Ishikawa (cell line): ENCODE measurements at regions not wholly inside any gene's neighbourhood (a gene's known extent, or its start where the extent isn't known, plus 50 kb on each side); places are given as distances from the start of the nearest gene placed in this dataset.

Source experiments
- CEBPB ChIP-seq: IDR thresholded peaks from 2 replicates; pipeline ENCODE4 v1.6.1; 2012
- CREB1 ChIP-seq: IDR thresholded peaks from 2 replicates; pipeline ENCODE4 v1.6.1; 2012; ENCODE audit warnings: low read depth
- EGR1 ChIP-seq: IDR thresholded peaks from 2 replicates; pipeline ENCODE4 v1.6.1; 2012
- EP300 ChIP-seq: IDR thresholded peaks from 2 replicates; pipeline ENCODE4 v1.6.1; 2012; ENCODE audit warnings: borderline replicate concordance
- MAX ChIP-seq: IDR thresholded peaks from 2 replicates; pipeline ENCODE4 v1.6.1; 2012
- NFIC ChIP-seq: IDR thresholded peaks from 2 replicates; pipeline ENCODE4 v1.6.1; 2012
- TAF1 ChIP-seq: IDR thresholded peaks from 2 replicates; pipeline ENCODE4 v1.6.1; 2012; ENCODE audit warnings: low read depth, mild to moderate bottlenecking
- TEAD4 ChIP-seq: IDR thresholded peaks from 2 replicates; pipeline ENCODE4 v1.6.1; 2012
- USF1 ChIP-seq: IDR thresholded peaks from 2 replicates; pipeline ENCODE4 v1.6.1; 2012
- TF ChIP-seq, protein P1 (sequence below): IDR thresholded peaks from 2 replicates; pipeline ENCODE4 v1.6.1; 2012; ENCODE audit warnings: low read depth, mild to moderate bottlenecking

GRCh38 chr13:81738364-81738763 lies 1397.4 kb upstream of the SPRY2 start:
- TF ChIP-seq USF1 (no peak), EP300 (no peak), EGR1 (no peak), TEAD4 (no peak), NFIC (no peak), TAF1 (no peak), MAX (no peak), CREB1 (no peak), CEBPB (no peak)
- TF ChIP-seq, protein P1, sequence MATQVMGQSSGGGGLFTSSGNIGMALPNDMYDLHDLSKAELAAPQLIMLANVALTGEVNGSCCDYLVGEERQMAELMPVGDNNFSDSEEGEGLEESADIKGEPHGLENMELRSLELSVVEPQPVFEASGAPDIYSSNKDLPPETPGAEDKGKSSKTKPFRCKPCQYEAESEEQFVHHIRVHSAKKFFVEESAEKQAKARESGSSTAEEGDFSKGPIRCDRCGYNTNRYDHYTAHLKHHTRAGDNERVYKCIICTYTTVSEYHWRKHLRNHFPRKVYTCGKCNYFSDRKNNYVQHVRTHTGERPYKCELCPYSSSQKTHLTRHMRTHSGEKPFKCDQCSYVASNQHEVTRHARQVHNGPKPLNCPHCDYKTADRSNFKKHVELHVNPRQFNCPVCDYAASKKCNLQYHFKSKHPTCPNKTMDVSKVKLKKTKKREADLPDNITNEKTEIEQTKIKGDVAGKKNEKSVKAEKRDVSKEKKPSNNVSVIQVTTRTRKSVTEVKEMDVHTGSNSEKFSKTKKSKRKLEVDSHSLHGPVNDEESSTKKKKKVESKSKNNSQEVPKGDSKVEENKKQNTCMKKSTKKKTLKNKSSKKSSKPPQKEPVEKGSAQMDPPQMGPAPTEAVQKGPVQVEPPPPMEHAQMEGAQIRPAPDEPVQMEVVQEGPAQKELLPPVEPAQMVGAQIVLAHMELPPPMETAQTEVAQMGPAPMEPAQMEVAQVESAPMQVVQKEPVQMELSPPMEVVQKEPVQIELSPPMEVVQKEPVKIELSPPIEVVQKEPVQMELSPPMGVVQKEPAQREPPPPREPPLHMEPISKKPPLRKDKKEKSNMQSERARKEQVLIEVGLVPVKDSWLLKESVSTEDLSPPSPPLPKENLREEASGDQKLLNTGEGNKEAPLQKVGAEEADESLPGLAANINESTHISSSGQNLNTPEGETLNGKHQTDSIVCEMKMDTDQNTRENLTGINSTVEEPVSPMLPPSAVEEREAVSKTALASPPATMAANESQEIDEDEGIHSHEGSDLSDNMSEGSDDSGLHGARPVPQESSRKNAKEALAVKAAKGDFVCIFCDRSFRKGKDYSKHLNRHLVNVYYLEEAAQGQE, result no peak
